ENCODE measurements at regions not wholly inside any gene's neighbourhood (a gene's known extent, or its start where the extent isn't known, plus 50 kb on each side); places are given as distances from the start of the nearest gene placed in this dataset.

DNA sequence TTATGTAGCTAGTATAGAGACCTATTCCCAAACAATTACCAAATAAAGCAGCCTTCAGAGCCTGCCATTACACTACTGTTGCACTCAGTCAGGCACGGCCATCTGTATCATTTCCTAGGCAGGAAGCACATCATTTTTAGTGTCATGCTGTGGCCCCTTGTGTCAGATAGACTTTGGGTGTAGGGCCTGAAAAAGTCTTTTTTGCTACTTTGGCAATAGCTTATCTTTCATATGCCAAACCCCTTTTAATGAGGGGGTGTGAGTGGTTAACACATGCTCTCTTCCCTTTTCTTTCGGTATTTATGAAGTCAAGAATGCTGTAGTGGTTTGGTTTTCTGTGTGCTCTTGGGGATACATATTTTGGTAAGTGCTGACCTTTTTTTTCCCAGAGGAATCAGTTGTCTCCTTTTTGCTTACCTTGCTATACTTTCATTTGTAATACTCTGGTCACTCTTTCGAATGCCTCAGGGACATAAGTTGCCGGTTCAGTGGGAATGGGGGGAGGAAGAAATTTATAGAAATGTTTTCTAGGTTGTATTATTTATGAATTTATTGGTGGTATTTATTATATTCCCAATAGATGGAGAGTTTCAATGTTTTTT is 209.8 kb downstream of the CSNK1G3 start:
- Histone ChIP-seq H3K4me3 (ENCODE audit: low read depth in 1 of 3, low read length in 3 of 3) (no peak overlapping the region), H3K9ac (ENCODE audit: low read depth in 1 of 2, low read length in 2 of 2) (no peak overlapping the region), H3K9me3 (ENCODE audit: control insufficient read depth in 4 of 4, low read length in 3 of 4) (no peaks in the 10 kb centered on the region), H3K27ac (ENCODE audit: low read depth in 1 of 2, low read length in 2 of 2) (no peak overlapping the region), H3K36me3 (ENCODE audit: control insufficient read depth in 4 of 4, insufficient read depth in 3 of 4, low read depth in 1 of 4, low read length in 3 of 4) (no peaks in the 10 kb centered on the region), H3K27me3 (ENCODE audit: control insufficient read depth in 4 of 4, insufficient read depth in 4 of 4, low read length in 3 of 4) (no peaks in the 10 kb centered on the region), H3K4me1 (ENCODE audit: control insufficient read depth in 4 of 4, insufficient read depth in 4 of 4, low read length in 3 of 4) (no peaks in the 10 kb centered on the region)
- DNase-seq (ENCODE audit: low spot score): no peak
- TF ChIP-seq GABPA (IDR thresholded peaks at IDR 0.05 in 1 of 2, conservative IDR thresholded peaks at IDR 0.05 in 1 of 2): no peak
- TF ChIP-seq, protein P1, sequence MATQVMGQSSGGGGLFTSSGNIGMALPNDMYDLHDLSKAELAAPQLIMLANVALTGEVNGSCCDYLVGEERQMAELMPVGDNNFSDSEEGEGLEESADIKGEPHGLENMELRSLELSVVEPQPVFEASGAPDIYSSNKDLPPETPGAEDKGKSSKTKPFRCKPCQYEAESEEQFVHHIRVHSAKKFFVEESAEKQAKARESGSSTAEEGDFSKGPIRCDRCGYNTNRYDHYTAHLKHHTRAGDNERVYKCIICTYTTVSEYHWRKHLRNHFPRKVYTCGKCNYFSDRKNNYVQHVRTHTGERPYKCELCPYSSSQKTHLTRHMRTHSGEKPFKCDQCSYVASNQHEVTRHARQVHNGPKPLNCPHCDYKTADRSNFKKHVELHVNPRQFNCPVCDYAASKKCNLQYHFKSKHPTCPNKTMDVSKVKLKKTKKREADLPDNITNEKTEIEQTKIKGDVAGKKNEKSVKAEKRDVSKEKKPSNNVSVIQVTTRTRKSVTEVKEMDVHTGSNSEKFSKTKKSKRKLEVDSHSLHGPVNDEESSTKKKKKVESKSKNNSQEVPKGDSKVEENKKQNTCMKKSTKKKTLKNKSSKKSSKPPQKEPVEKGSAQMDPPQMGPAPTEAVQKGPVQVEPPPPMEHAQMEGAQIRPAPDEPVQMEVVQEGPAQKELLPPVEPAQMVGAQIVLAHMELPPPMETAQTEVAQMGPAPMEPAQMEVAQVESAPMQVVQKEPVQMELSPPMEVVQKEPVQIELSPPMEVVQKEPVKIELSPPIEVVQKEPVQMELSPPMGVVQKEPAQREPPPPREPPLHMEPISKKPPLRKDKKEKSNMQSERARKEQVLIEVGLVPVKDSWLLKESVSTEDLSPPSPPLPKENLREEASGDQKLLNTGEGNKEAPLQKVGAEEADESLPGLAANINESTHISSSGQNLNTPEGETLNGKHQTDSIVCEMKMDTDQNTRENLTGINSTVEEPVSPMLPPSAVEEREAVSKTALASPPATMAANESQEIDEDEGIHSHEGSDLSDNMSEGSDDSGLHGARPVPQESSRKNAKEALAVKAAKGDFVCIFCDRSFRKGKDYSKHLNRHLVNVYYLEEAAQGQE (IDR thresholded peaks at IDR 0.05): no peak
- no peak for TF ChIP-seq RAD21 (IDR thresholded peaks at IDR 0.05)
- TF ChIP-seq, protein P2, sequence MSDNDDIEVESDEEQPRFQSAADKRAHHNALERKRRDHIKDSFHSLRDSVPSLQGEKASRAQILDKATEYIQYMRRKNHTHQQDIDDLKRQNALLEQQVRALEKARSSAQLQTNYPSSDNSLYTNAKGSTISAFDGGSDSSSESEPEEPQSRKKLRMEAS (IDR thresholded peaks at IDR 0.05): no peak
- TF ChIP-seq, protein P3, sequence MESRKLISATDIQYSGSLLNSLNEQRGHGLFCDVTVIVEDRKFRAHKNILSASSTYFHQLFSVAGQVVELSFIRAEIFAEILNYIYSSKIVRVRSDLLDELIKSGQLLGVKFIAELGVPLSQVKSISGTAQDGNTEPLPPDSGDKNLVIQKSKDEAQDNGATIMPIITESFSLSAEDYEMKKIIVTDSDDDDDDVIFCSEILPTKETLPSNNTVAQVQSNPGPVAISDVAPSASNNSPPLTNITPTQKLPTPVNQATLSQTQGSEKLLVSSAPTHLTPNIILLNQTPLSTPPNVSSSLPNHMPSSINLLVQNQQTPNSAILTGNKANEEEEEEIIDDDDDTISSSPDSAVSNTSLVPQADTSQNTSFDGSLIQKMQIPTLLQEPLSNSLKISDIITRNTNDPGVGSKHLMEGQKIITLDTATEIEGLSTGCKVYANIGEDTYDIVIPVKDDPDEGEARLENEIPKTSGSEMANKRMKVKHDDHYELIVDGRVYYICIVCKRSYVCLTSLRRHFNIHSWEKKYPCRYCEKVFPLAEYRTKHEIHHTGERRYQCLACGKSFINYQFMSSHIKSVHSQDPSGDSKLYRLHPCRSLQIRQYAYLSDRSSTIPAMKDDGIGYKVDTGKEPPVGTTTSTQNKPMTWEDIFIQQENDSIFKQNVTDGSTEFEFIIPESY (IDR thresholded peaks at IDR 0.05): no peak
- no peak for TF ChIP-seq HNF4A (conservative IDR thresholded peaks at IDR 0.05)
- no peak for TF ChIP-seq EGR1 (IDR thresholded peaks at IDR 0.05; ENCODE audit: low read depth in 2 of 2)
- TF ChIP-seq, protein P4, sequence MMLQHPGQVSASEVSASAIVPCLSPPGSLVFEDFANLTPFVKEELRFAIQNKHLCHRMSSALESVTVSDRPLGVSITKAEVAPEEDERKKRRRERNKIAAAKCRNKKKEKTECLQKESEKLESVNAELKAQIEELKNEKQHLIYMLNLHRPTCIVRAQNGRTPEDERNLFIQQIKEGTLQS (IDR thresholded peaks at IDR 0.05): no peak
- TF ChIP-seq, protein P5, sequence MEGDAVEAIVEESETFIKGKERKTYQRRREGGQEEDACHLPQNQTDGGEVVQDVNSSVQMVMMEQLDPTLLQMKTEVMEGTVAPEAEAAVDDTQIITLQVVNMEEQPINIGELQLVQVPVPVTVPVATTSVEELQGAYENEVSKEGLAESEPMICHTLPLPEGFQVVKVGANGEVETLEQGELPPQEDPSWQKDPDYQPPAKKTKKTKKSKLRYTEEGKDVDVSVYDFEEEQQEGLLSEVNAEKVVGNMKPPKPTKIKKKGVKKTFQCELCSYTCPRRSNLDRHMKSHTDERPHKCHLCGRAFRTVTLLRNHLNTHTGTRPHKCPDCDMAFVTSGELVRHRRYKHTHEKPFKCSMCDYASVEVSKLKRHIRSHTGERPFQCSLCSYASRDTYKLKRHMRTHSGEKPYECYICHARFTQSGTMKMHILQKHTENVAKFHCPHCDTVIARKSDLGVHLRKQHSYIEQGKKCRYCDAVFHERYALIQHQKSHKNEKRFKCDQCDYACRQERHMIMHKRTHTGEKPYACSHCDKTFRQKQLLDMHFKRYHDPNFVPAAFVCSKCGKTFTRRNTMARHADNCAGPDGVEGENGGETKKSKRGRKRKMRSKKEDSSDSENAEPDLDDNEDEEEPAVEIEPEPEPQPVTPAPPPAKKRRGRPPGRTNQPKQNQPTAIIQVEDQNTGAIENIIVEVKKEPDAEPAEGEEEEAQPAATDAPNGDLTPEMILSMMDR (IDR thresholded peaks at IDR 0.05; ENCODE audit: low read depth, low read length, missing input control): no peak
- 76% methylated on average over 4 of the region's 4 CpGs for WGBS

- H3K4me3 ChIP-seq (ENCODE audit: low read depth in 1 of 3, low read length in 3 of 3): no peak overlapping the region
- no peaks in the 10 kb centered on the region for H3K4me1 ChIP-seq (ENCODE audit: control insufficient read depth in 4 of 4, insufficient read depth in 4 of 4, low read length in 3 of 4)
- DNase-seq (ENCODE audit: low spot score): no peak
- H3K27ac ChIP-seq (ENCODE audit: low read depth in 1 of 2, low read length in 2 of 2): no peak overlapping the region
- WGBS: 79% methylated on average over 5 of the region's 5 CpGs
- no peaks in the 10 kb centered on the region for H3K36me3 ChIP-seq (ENCODE audit: control insufficient read depth in 4 of 4, insufficient read depth in 3 of 4, low read depth in 1 of 4, low read length in 3 of 4)
- no peaks in the 10 kb centered on the region for H3K9me3 ChIP-seq (ENCODE audit: control insufficient read depth in 4 of 4, low read length in 3 of 4)
- no peaks in the 10 kb centered on the region for H3K27me3 ChIP-seq (ENCODE audit: control insufficient read depth in 4 of 4, insufficient read depth in 4 of 4, low read length in 3 of 4)
- H3K9ac ChIP-seq (ENCODE audit: low read depth in 1 of 2, low read length in 2 of 2): no peak overlapping the region
- TF ChIP-seq NR2F2 (IDR thresholded peaks at IDR 0.05) (no peak), FOXA1 (IDR thresholded peaks at IDR 0.05) (no peak), SP1 (IDR thresholded peaks at IDR 0.05) (no peak), RXRA (IDR thresholded peaks at IDR 0.05) (no peak), GABPA (IDR thresholded peaks at IDR 0.05 in 1 of 2, conservative IDR thresholded peaks at IDR 0.05 in 1 of 2) (no peak), JUND (IDR thresholded peaks at IDR 0.05) (no peak), HNF4G (IDR thresholded peaks at IDR 0.05) (no peak), YY1 (IDR thresholded peaks at IDR 0.05) (no peak)
- TF ChIP-seq, protein P2 (IDR thresholded peaks at IDR 0.05): no peak
- TF ChIP-seq, protein P5 (IDR thresholded peaks at IDR 0.05; ENCODE audit: low read depth, low read length, missing input control): no peak
- TF ChIP-seq, protein P1 (IDR thresholded peaks at IDR 0.05): no peak
- TF ChIP-seq, protein P4 (IDR thresholded peaks at IDR 0.05): no peak
Measured at GRCh38 chr5:123720955-123721354, 209.0 kb downstream of the CSNK1G3 start.
